ENCODE measurements at regions not wholly inside any gene's neighbourhood (a gene's known extent, or its start where the extent isn't known, plus 50 kb on each side); places are given as distances from the start of the nearest gene placed in this dataset.

- Histone ChIP-seq H3K4me1 (peaks cover 6% of the 10 kb centered on the region; the same call in 2 of the 3 replicates), H3K9me3 (0 out of 3 replicates have a peak, but pooled peaks cover 3% of the 10 kb centered on the region), H3K4me2 (no peak overlapping the region), H3K4me3 (no peak overlapping the region), H3K27ac (no peak overlapping the region)
- DNase-seq (ENCODE audit: low read depth in 1 of 2, low spot score in 1 of 2) (no peak), ATAC-seq (no peak), FAIRE-seq (no peak)
- POLR2A ChIA-PET, result no interaction called here
- 76% methylated on average over 10 of the region's 10 CpGs for WGBS (ENCODE audit: missing lambda C conversion rate)
- no peak for TF ChIP-seq HEYL (CRISPR knock-in tag; IDR thresholded peaks at IDR 0.05)
- no peak for TF ChIP-seq CEBPB (IDR thresholded peaks at IDR 0.05)
- TF ChIP-seq POLR2AphosphoS2 (conservative IDR thresholded peaks at IDR 0.05; ENCODE audit: low read length), result no peak
- TF ChIP-seq RARB (CRISPR knock-in tag; IDR thresholded peaks at IDR 0.05), result no peak
- no peak for TF ChIP-seq ZSCAN20 (CRISPR knock-in tag; IDR thresholded peaks at IDR 0.05)
- no peak for TF ChIP-seq EHF (CRISPR knock-in tag; IDR thresholded peaks at IDR 0.05)
- TF ChIP-seq, protein P1, sequence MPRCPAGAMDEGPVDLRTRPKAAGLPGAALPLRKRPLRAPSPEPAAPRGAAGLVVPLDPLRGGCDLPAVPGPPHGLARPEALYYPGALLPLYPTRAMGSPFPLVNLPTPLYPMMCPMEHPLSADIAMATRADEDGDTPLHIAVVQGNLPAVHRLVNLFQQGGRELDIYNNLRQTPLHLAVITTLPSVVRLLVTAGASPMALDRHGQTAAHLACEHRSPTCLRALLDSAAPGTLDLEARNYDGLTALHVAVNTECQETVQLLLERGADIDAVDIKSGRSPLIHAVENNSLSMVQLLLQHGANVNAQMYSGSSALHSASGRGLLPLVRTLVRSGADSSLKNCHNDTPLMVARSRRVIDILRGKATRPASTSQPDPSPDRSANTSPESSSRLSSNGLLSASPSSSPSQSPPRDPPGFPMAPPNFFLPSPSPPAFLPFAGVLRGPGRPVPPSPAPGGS (IDR thresholded peaks at IDR 0.05), result no peak
- no peak for TF ChIP-seq JUNB (IDR thresholded peaks at IDR 0.05)
- no peak for TF ChIP-seq RNF2 (IDR thresholded peaks at IDR 0.05; ENCODE audit: borderline replicate concordance, low read depth)
- CTCF ChIA-PET, result interaction anchor here (0.7 kb wide), 1 partner anchor 906 kb away, joined by 3 read pairs; no protein-coding TSS in a partner anchor
These were observed 56.9 kb upstream of the SHH start for GRCh38 chr7:155868955-155869783.

GRCh38 chr7:155867734-155868400, 55.6 kb upstream of the SHH start:
- peak overlapping the region; percentile 23 to 54; a peak in 4 of 6 replicates for H3K27ac ChIP-seq
- TF ChIP-seq PBX3 (IDR thresholded peaks at IDR 0.05) (no peak), NR3C1 (IDR thresholded peaks at IDR 0.05) (no peak)
- TF ChIP-seq, protein P2, sequence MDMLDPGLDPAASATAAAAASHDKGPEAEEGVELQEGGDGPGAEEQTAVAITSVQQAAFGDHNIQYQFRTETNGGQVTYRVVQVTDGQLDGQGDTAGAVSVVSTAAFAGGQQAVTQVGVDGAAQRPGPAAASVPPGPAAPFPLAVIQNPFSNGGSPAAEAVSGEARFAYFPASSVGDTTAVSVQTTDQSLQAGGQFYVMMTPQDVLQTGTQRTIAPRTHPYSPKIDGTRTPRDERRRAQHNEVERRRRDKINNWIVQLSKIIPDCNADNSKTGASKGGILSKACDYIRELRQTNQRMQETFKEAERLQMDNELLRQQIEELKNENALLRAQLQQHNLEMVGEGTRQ (IDR thresholded peaks at IDR 0.05), result no peak
- 86% methylated on average over 6 of the region's 6 CpGs for WGBS (ENCODE audit: missing lambda C conversion rate)
- POLR2A ChIA-PET, result no interaction called here
- H3K4me3 ChIP-seq, result no peak overlapping the region
- no peak for ATAC-seq
- H3K4me2 ChIP-seq, result no peak overlapping the region
- FAIRE-seq, result no peak
- CTCF ChIA-PET, result no interaction called here
- no peak for DNase-seq (ENCODE audit: low read depth in 1 of 2, low spot score in 1 of 2)
- peaks cover 11% of the 10 kb centered on the region for H3K4me1 ChIP-seq
- 0 out of 3 replicates have a peak, but pooled peaks cover 3% of the 10 kb centered on the region for H3K9me3 ChIP-seq

GRCh38 chr7:155867280-155867679, 55.0 kb upstream of the SHH start:
- Histone ChIP-seq H3K9me3 (0 out of 3 replicates have a peak, but pooled peaks cover 3% of the 10 kb centered on the region), H3K4me3 (no peak overlapping the region), H3K27ac (peak overlapping the region; percentile 23 to 54; a peak in 4 of 6 replicates), H3K4me2 (no peak overlapping the region), H3K4me1 (peaks cover 16% of the 10 kb centered on the region)
- DNase-seq (ENCODE audit: low read depth in 1 of 2, low spot score in 1 of 2) (no peak), ATAC-seq (no peak), FAIRE-seq (no peak)
- TF ChIP-seq EHF (CRISPR knock-in tag; IDR thresholded peaks at IDR 0.05) (no peak), POLR2AphosphoS2 (conservative IDR thresholded peaks at IDR 0.05; ENCODE audit: low read length) (no peak), CHD4 (IDR thresholded peaks at IDR 0.05; ENCODE audit: borderline replicate concordance) (no peak), KDM1A (IDR thresholded peaks at IDR 0.05; ENCODE audit: low read depth) (no peak), NR3C1 (IDR thresholded peaks at IDR 0.05) (no peak), EP300 (IDR thresholded peaks at IDR 0.05) (no peak), TFCP2L1 (CRISPR knock-in tag; IDR thresholded peaks at IDR 0.05) (no peak), RAD21 (conservative IDR thresholded peaks at IDR 0.05 in 1 of 2, IDR thresholded peaks at IDR 0.05 in 1 of 2) (no peak), HDAC2 (IDR thresholded peaks at IDR 0.05) (no peak), RNF2 (IDR thresholded peaks at IDR 0.05; ENCODE audit: borderline replicate concordance, low read depth) (no peak), MAZ (IDR thresholded peaks at IDR 0.05; ENCODE audit: borderline replicate concordance, low read depth, low read length) (no peak), JUN (IDR thresholded peaks at IDR 0.05) (no peak), GATA3 (IDR thresholded peaks at IDR 0.05; ENCODE audit: borderline replicate concordance) (no peak), PHF8 (IDR thresholded peaks at IDR 0.05; ENCODE audit: borderline replicate concordance, low read depth) (no peak), HOXA7 (CRISPR knock-in tag; IDR thresholded peaks at IDR 0.05) (no peak), FOSB (CRISPR knock-in tag; IDR thresholded peaks at IDR 0.05) (no peak)
- TF ChIP-seq, protein P2 (IDR thresholded peaks at IDR 0.05), result no peak
- TF ChIP-seq, protein P3, sequence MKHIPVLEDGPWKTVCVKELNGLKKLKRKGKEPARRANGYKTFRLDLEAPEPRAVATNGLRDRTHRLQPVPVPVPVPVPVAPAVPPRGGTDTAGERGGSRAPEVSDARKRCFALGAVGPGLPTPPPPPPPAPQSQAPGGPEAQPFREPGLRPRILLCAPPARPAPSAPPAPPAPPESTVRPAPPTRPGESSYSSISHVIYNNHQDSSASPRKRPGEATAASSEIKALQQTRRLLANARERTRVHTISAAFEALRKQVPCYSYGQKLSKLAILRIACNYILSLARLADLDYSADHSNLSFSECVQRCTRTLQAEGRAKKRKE (CRISPR knock-in tag; IDR thresholded peaks at IDR 0.05; ENCODE audit: low read depth), result no peak
- CTCF ChIA-PET, result no interaction called here
- WGBS (ENCODE audit: missing lambda C conversion rate), result 48% methylated on average over 3 of the region's 3 CpGs
- POLR2A ChIA-PET, result no interaction called here
